Liver (tissue), 3 donors: ENCODE measurements at regions not wholly inside any gene's neighbourhood (a gene's known extent, or its start where the extent isn't known, plus 50 kb on each side); places are given as distances from the start of the nearest gene placed in this dataset.

Experiments used
- CTCF ChIP-seq: fragments of 150-350 bp; IDR thresholded peaks from 2 replicates; pipeline ENCODE4 v1.5.1; 2017; ENCODE audit warnings: improper control_type of control experiment, low read depth, low read length; ENCODE audit not compliant: missing input control
- FOXA1 ChIP-seq: IDR thresholded peaks from 2 replicates; pipeline ENCODE4 v1.6.1; 2016; ENCODE audit warnings: antibody characterized with exemption
- RAD21 ChIP-seq, 2 donors: IDR thresholded peaks; 2 replicates each; pipeline ENCODE4 v1.6.1; 2016; ENCODE audit warnings: antibody characterized with exemption in 2 of 2, mild to moderate bottlenecking in 2 of 2
- YY1 ChIP-seq: IDR thresholded peaks from 2 replicates; pipeline ENCODE4 v1.6.1; 2016; ENCODE audit warnings: antibody characterized with exemption, mild to moderate bottlenecking
- TF ChIP-seq, protein P1 (sequence below): IDR thresholded peaks from 2 replicates; pipeline ENCODE4 v1.6.1; 2016; ENCODE audit warnings: antibody characterized with exemption
- donor health status: healthy.
- donor health status: healthy.

DNA sequence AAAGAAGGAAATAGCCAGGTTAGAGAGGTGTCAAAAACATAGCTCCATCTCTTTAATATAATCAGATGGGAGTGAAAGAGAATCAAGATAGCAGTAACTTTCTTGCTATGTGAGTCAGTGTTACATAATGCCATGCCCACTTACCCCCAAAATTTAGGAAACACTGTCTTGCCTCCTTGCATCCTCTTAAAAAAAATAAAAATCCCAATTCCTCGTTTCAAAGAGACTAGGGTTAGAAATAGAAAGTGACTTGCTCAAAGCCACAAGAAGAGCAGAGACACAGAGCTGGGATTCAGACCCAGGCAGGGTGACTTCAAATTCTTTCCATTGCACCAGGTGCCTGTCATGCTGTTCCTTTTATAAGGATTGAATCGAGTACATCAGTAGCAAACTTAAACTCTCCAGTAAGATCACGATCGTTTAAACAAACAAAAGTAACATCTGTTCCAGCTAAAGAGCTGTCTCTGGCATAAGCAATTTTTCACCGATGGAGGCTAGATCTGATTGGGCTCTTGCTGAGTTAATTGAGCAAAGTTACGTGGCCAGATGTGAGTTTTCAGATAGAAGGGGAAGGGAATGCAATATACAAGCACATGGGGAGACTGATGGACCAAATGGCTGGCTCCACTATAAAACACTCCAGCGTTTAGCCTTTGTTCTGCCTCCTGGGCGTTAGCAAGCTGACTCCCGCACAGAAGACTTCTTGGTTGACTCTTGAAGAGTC is 176.9 kb downstream of the PALM2AKAP2 start:
- TF ChIP-seq CTCF (no peak), YY1 (no peak), RAD21 (IDR thresholded peaks at IDR 0.05) (no peak), FOXA1 (no peak)
- TF ChIP-seq, protein P1, sequence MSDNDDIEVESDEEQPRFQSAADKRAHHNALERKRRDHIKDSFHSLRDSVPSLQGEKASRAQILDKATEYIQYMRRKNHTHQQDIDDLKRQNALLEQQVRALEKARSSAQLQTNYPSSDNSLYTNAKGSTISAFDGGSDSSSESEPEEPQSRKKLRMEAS: no peak
